Cardiac muscle cell (in vitro differentiated cells and primary cell): ENCODE measurements at regions not wholly inside any gene's neighbourhood (a gene's known extent, or its start where the extent isn't known, plus 50 kb on each side); places are given as distances from the start of the nearest gene placed in this dataset.
"Not testable (repeated sequence)": the region's sequence is repeated elsewhere in the genome, so short reads cannot be mapped to it uniquely, and the experiment has no call there.

ENCODE experiments used
- DNase-seq, 2 donors: peaks; one replicate each; pipeline versions ENCODE4 v3.0.0 to v3.0.0-alpha.2; 2010 to 2017; ENCODE audit warnings: low read depth in 1 of 2, low spot score in 1 of 2
- H3K27ac ChIP-seq: fragments of 200-600 bp; sonication (generic); 2 replicates; pipeline ENCODE4 v1.5.1; 2016
- H3K27me3 ChIP-seq: fragments of 200-600 bp; sonication (generic); 2 replicates; pipeline ENCODE4 v1.6.0; 2016; ENCODE audit warnings: control low read depth
- H3K36me3 ChIP-seq: fragments of 200-600 bp; sonication (generic); 2 replicates; pipeline ENCODE4 v1.5.1; 2016; ENCODE audit warnings: control low read depth
- H3K4me1 ChIP-seq: fragments of 200-600 bp; sonication (generic); 2 replicates; pipeline ENCODE4 v1.8.1; 2017; ENCODE audit warnings: low read depth, mild to moderate bottlenecking, mixed run types
- H3K4me3 ChIP-seq: fragments of 200-600 bp; sonication (generic); 2 replicates; pipeline ENCODE4 v1.5.1; 2016; ENCODE audit warnings: mild to moderate bottlenecking
- H3K9me3 ChIP-seq: fragments of 200-600 bp; sonication (generic); 2 replicates; pipeline ENCODE4 v1.5.1; 2017; ENCODE audit warnings: low read depth, mild to moderate bottlenecking, control low read depth
- TF ChIP-seq, protein P1 (sequence below): IDR thresholded peaks from 2 replicates; pipeline ENCODE4 v1.5.1; 2012; ENCODE audit warnings: low read depth, mild to moderate bottlenecking, low read length

DNA sequence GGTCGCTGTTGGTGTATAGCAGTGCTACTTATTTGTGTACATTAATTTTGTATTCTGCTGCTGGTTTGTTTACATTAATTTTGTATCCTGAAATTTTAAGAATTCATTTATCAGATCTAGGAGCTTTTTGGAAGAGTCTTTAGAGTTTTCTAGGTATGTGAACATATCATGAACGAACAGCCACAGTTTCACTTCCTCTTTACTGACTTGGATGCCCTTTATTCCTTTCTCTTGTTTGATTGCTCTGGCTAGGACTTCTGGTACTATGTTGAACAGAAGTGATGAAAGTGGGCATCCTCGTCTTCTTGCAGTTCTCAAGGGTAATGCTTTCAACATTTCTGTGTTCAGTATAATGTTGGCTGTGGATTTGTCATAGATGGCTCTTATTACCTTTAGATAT is 1757.9 kb downstream of the BRINP3 start:
- TF ChIP-seq, protein P1, sequence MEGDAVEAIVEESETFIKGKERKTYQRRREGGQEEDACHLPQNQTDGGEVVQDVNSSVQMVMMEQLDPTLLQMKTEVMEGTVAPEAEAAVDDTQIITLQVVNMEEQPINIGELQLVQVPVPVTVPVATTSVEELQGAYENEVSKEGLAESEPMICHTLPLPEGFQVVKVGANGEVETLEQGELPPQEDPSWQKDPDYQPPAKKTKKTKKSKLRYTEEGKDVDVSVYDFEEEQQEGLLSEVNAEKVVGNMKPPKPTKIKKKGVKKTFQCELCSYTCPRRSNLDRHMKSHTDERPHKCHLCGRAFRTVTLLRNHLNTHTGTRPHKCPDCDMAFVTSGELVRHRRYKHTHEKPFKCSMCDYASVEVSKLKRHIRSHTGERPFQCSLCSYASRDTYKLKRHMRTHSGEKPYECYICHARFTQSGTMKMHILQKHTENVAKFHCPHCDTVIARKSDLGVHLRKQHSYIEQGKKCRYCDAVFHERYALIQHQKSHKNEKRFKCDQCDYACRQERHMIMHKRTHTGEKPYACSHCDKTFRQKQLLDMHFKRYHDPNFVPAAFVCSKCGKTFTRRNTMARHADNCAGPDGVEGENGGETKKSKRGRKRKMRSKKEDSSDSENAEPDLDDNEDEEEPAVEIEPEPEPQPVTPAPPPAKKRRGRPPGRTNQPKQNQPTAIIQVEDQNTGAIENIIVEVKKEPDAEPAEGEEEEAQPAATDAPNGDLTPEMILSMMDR = no peak
- Histone ChIP-seq H3K36me3 (no peaks in the 10 kb centered on the region), H3K27ac (no peak overlapping the region), H3K27me3 (no peaks in the 10 kb centered on the region), H3K4me1 (no peaks in the 10 kb centered on the region), H3K4me3 (no peak overlapping the region), H3K9me3 (no peaks in the 10 kb centered on the region)
- DNase-seq = no peak

DNA sequence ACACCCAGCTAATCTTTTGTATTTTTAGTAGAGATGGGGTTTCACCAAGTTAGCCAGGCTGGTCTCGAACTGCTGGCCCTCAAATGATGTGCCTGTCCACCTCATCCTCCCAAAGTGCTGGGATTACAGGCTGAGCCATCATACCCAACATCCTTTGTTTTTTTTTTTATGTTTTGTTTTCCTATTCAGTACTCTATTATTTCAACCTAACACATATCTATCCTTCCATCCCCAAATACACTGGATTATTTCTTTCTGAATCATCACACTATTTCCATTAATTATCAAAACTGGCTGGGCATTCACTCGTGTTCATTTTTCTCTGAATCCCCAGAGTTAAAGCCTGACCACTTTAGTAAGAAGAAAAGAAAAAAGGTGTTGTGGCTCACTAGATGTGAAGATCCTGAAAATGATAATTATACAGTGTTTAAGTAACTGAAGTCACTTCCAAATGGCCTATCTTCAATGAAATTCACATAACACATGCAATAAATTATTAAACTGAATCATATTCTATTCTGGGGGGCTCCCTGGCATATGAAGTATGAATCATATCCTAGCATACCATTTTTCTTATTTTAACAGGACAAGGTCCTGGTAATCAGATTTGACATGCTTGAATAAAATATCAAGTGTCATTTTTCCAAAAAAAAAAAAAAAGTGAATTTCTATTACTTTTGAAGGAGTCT is 1754.2 kb downstream of the BRINP3 start:
- no peaks in the 10 kb centered on the region for H3K36me3 ChIP-seq
- TF ChIP-seq, protein P1 = no peak
- no peak for DNase-seq
- H3K9me3 ChIP-seq = no peaks in the 10 kb centered on the region
- H3K4me1 ChIP-seq = no peaks in the 10 kb centered on the region
- H3K27ac ChIP-seq = no peak overlapping the region
- H3K27me3 ChIP-seq = no peaks in the 10 kb centered on the region
- no peak overlapping the region for H3K4me3 ChIP-seq

GRCh38 chr1:188729039-188729438 is 1748.6 kb downstream of the BRINP3 start:
- no peaks in the 10 kb centered on the region for H3K9me3 ChIP-seq
- DNase-seq = no peak
- no peaks in the 10 kb centered on the region for H3K36me3 ChIP-seq
- H3K4me1 ChIP-seq = no peaks in the 10 kb centered on the region
- H3K4me3 ChIP-seq = no peak overlapping the region
- H3K27ac ChIP-seq = no peak overlapping the region
- TF ChIP-seq, protein P1 = no peak
- no peaks in the 10 kb centered on the region for H3K27me3 ChIP-seq

GRCh38 chr1:188735567-188735966 is 1742.1 kb downstream of the BRINP3 start:
- H3K9me3 ChIP-seq = no peaks in the 10 kb centered on the region
- no peak overlapping the region for H3K4me3 ChIP-seq
- no peak overlapping the region for H3K27ac ChIP-seq
- H3K36me3 ChIP-seq = no peaks in the 10 kb centered on the region
- H3K27me3 ChIP-seq = no peaks in the 10 kb centered on the region
- no peak for DNase-seq
- no peaks in the 10 kb centered on the region for H3K4me1 ChIP-seq
- TF ChIP-seq, protein P1 = no peak

DNA sequence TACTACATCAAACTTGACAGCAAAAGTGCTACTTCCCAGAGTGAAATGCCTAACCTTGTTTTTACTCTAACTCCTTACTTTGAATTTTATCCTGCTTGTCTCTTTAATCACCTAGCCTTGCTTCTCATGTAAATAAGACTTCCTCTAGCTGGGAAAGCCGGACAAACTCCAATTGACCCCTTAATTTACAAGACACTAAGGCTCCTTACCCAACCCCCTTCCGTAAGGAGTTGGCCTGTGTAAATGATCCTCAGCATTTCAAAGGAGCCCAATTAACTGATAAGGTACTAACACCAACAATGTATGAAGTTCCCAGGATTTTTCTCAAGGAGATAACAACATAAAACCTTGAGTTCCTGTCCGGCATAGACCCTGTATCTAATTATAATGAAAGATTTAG is 1728.4 kb downstream of the BRINP3 start:
- not testable (repeated sequence) for H3K9me3 ChIP-seq, H3K27ac ChIP-seq, DNase-seq, H3K4me3 ChIP-seq, H3K36me3 ChIP-seq, H3K27me3 ChIP-seq, H3K4me1 ChIP-seq

- not testable (repeated sequence) for H3K9me3 ChIP-seq, H3K4me1 ChIP-seq, DNase-seq, H3K36me3 ChIP-seq, H3K27ac ChIP-seq, H3K4me3 ChIP-seq, H3K27me3 ChIP-seq
Observed at GRCh38 chr1:188752027-188752426, 1725.6 kb downstream of the BRINP3 start.

GRCh38 chr1:188757747-188758146 is 1719.9 kb downstream of the BRINP3 start:
- H3K9me3 ChIP-seq, H3K27ac ChIP-seq, H3K36me3 ChIP-seq, H3K4me3 ChIP-seq, H3K4me1 ChIP-seq, DNase-seq, H3K27me3 ChIP-seq: not testable (repeated sequence)
